ENCODE measurements at regions not wholly inside any gene's neighbourhood (a gene's known extent, or its start where the extent isn't known, plus 50 kb on each side); places are given as distances from the start of the nearest gene placed in this dataset.

DNA sequence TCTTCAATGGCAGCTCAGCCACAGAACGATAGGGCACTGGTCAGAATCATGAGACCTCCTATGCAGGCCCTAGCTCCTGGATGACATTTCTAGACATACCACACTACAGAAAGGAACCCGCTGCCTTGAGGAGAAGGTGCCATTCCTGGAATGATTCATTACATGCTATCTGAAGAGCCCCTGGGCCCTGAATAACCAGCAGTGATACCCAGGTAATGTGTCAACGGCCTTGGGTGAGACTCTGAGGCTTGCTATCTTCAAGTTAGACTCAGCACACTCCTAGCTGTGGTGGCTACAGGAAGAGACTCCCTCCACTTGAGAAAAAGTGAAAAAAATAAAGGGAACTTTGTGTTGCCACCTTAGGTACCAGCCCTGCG is 161.2 kb upstream of the GRIA4 start:
- TF ChIP-seq POLR2AphosphoS5 (IDR thresholded peaks at IDR 0.05) = no peak
- TF ChIP-seq, protein P1, sequence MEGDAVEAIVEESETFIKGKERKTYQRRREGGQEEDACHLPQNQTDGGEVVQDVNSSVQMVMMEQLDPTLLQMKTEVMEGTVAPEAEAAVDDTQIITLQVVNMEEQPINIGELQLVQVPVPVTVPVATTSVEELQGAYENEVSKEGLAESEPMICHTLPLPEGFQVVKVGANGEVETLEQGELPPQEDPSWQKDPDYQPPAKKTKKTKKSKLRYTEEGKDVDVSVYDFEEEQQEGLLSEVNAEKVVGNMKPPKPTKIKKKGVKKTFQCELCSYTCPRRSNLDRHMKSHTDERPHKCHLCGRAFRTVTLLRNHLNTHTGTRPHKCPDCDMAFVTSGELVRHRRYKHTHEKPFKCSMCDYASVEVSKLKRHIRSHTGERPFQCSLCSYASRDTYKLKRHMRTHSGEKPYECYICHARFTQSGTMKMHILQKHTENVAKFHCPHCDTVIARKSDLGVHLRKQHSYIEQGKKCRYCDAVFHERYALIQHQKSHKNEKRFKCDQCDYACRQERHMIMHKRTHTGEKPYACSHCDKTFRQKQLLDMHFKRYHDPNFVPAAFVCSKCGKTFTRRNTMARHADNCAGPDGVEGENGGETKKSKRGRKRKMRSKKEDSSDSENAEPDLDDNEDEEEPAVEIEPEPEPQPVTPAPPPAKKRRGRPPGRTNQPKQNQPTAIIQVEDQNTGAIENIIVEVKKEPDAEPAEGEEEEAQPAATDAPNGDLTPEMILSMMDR (IDR thresholded peaks at IDR 0.05) = no peak
- no peak for TF ChIP-seq POLR2A (IDR thresholded peaks at IDR 0.05)
